DND-41 (cell line): ENCODE measurements at regions not wholly inside any gene's neighbourhood (a gene's known extent, or its start where the extent isn't known, plus 50 kb on each side); places are given as distances from the start of the nearest gene placed in this dataset.

Experiments
- CTCF ChIP-seq: IDR thresholded peaks from 2 replicates; pipeline ENCODE4 v1.5.1; 2012; ENCODE audit warnings: borderline replicate concordance, low read length, moderate library complexity, mild to moderate bottlenecking; ENCODE audit not compliant: poor library complexity, severe bottlenecking; ENCODE audit errors: extremely low read depth
- EZH2 ChIP-seq: IDR thresholded peaks from 3 replicates; pipeline ENCODE4 v1.6.1; 2012; ENCODE audit warnings: borderline replicate concordance, low read depth, mild to moderate bottlenecking, moderate library complexity, low read length, inconsistent platforms; ENCODE audit not compliant: severe bottlenecking

DNA sequence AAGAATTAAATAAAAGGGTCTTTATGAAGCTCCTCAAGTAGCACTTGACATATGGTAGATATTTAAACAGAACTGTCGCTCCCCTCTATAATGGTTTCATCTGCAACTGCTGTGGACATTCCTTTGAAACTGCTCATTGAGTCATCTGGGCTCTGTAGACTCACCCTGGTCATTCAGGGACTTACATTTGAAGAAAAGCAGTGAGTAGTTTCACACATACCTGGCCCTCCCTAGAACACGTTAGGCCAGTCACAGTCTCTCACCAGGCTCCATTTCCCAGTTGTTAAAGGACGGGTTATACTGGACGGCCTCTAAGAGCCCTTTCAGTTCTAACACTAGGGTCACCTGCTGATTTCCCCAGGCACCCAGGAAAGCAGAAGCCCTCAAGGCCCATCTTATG is 217.0 kb downstream of the BCL11B start:
- TF ChIP-seq CTCF, result no peak
- no peak for TF ChIP-seq EZH2
